MCF 10A (cell line): ENCODE measurements at regions not wholly inside any gene's neighbourhood (a gene's known extent, or its start where the extent isn't known, plus 50 kb on each side); places are given as distances from the start of the nearest gene placed in this dataset.
"Not testable (repeated sequence)": the region's sequence is repeated elsewhere in the genome, so short reads cannot be mapped to it uniquely, and the experiment has no call there.

ENCODE experiments used
- BruUV-seq: library from RNA; stranded (reverse); fragments of 400-500 nt; replicated peaks from 2 replicates; lab custom pipeline; 2021; lab: Mats Ljungman, UMichigan
- CTCF ChIA-PET: fragments of 300-600 bp; sonication (Branson Sonifier 250); formaldehyde crosslinking; extraction: SDS; loops from one replicate; lab custom pipeline; 2021; ENCODE audit warnings: antibody characterized with exemption, inconsistent platforms; lab: Yijun Ruan, JAX
- POLR2A ChIA-PET: fragments of 300-600, 350-650 bp; sonication (Branson Sonifier 250); formaldehyde crosslinking; extraction: SDS; loops from one replicate; lab custom pipeline; 2020; ENCODE audit warnings: antibody characterized with exemption, inconsistent platforms; lab: Yijun Ruan, JAX
- DNase-seq: peaks from one replicate; pipeline ENCODE4 v3.0.0-alpha.2; 2018; ENCODE audit not compliant: unreplicated experiment
- H3K27ac Mint-ChIP-seq: one replicate; pipeline ENCODE4 v1.8.0; 2022; ENCODE audit warnings: mild to moderate bottlenecking, low read depth, mixed read lengths; ENCODE audit not compliant: unreplicated experiment
- H3K27me3 Mint-ChIP-seq: one replicate; pipeline ENCODE4 v1.8.0; 2022; ENCODE audit warnings: mixed read lengths; ENCODE audit not compliant: insufficient read depth, unreplicated experiment
- H3K36me3 Mint-ChIP-seq: one replicate; pipeline ENCODE4 v1.8.0; 2022; ENCODE audit warnings: mild to moderate bottlenecking, moderate library complexity, mixed read lengths; ENCODE audit not compliant: insufficient read depth, unreplicated experiment
- H3K4me1 Mint-ChIP-seq: one replicate; pipeline ENCODE4 v1.8.0; 2022; ENCODE audit warnings: mixed read lengths; ENCODE audit not compliant: insufficient read depth, unreplicated experiment
- H3K4me3 Mint-ChIP-seq: one replicate; pipeline ENCODE4 v1.8.0; 2022; ENCODE audit warnings: mild to moderate bottlenecking, moderate library complexity, mixed read lengths; ENCODE audit not compliant: unreplicated experiment
- H3K9me3 Mint-ChIP-seq: one replicate; pipeline ENCODE4 v1.8.0; 2022; ENCODE audit warnings: mixed read lengths; ENCODE audit not compliant: unreplicated experiment
- CTCF ChIP-seq: fragments of 200-600 bp; IDR thresholded peaks from one replicate; pipeline ENCODE4 v1.8.0; 2022; ENCODE audit warnings: antibody characterized with exemption, mild to moderate bottlenecking; ENCODE audit not compliant: unreplicated experiment
- intact Hi-C: fragments of 100-400 bp; cut with micrococcal nuclease; formaldehyde crosslinking; loops from 2 replicates; pipeline ENCODE4 v1.14.1; 2022

DNA sequence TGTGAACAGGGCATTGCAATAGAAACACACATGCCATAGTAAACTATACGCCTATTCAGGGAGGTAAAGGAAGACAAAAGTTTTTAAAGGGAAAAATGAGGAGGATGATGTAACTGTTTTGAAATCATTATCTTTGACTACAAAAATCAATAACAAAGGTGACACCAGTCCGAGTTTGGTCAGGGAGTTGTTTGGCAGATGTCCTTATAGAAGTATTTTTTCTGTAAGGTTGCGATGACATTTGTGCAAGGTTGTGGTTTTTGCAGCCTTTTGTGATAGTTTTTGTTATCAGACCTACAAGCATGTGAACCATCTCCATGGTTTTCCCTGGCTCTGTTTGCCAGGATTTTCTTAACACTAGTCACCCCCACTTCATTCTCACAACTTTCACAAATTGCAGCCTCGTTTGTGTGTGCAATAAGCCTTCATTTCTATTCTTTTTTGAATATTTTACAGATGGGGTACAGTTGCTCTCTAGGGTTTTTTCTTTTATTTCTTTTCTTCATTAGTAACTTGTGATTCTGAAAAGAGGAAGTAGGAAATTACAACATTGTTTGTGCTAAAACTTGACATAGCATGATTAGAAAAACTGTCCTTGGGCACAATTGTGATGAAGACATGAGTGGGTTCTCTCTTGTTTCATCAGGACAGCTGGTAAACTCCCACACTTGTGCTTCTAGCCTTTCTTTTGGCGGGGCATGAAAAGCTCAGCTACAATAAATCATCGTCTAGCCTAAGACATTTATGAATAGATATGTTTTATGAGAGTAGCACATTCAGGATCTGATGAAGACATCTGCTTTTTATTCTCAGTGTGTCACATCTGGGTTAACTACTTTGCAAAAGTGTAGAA is 60.2 kb upstream of the PNPLA4 start:
- CTCF ChIA-PET: interaction anchor here (0.6 kb wide), 1 partner anchor 751 kb away, joined by 3 read pairs; no protein-coding TSS in a partner anchor
- no peaks in the 10 kb centered on the region for H3K27me3 Mint-ChIP-seq
- POLR2A ChIA-PET: interaction anchor here (0.6 kb wide), 1 partner anchor 847 kb away, joined by 3 read pairs; no protein-coding TSS in a partner anchor
- no peaks in the 10 kb centered on the region for H3K9me3 Mint-ChIP-seq
- BruUV-seq: no TSS peak
- H3K4me1 Mint-ChIP-seq: no peaks in the 10 kb centered on the region
- H3K27ac Mint-ChIP-seq: no peak overlapping the region
- no peaks in the 10 kb centered on the region for H3K36me3 Mint-ChIP-seq
- H3K4me3 Mint-ChIP-seq: no peak overlapping the region
- DNase-seq: no peak
- intact Hi-C loops: no loop called here
- no peak for TF ChIP-seq CTCF

DNA sequence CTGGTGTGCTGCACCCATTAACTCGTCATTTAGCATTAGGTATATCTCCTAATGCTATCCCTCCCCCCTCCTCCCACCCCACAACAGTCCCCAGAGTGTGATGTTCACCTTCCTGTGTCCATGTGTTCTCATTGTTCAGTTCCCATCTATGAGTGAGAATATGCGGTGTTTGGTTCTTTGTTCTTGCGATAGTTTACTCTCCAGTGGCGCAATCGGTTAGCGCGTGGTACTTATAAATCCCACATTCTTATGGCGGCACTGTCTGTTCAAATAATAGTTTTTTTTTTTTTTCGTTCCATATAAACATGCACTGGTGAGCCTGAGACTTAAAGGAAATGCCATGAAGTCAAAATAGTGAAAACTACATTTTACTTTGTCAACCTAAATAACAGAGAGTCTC is 59.5 kb upstream of the PNPLA4 start:
- H3K27me3 Mint-ChIP-seq, H3K4me3 Mint-ChIP-seq, H3K4me1 Mint-ChIP-seq, BruUV-seq, H3K9me3 Mint-ChIP-seq, H3K27ac Mint-ChIP-seq, DNase-seq, H3K36me3 Mint-ChIP-seq, CTCF ChIA-PET, POLR2A ChIA-PET, intact Hi-C loops: not testable (repeated sequence)

- Mint-ChIP-seq H3K36me3 (no peaks in the 10 kb centered on the region), H3K27ac (no peak overlapping the region), H3K4me1 (no peaks in the 10 kb centered on the region), H3K9me3 (no peaks in the 10 kb centered on the region), H3K4me3 (no peak overlapping the region), H3K27me3 (no peaks in the 10 kb centered on the region)
- DNase-seq: no peak
- ChIA-PET POLR2A (no interaction called here), CTCF (interaction anchor here (0.8 kb wide), 1 partner anchor 753 kb away, joined by 4 read pairs; no protein-coding TSS in a partner anchor)
- no peak for TF ChIP-seq CTCF
- no TSS peak for BruUV-seq
- intact Hi-C loops: no loop called here
Measured at GRCh38 chrX:7985568-7985967, 58.4 kb upstream of the PNPLA4 start.

DNA sequence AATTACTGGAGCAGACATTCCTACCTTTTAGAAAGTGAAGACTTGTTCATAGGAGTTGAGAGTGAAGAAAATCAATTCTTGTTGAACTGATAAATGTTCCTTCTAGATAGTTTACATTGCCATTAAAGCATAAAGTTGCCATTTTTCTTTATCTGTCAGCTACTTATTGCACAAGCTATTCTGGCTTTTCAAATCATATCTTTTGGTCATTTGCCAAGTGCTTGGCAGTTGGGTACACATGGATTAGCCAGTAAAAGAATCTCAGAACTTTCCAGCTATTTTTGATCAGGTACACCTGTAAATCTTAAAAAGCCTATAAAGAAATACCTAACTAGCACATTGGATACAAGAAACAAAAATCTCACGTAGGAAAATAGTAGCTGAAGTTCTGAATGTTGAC is 56.4 kb upstream of the PNPLA4 start:
- intact Hi-C loops: no loop called here
- no TSS peak for BruUV-seq
- H3K36me3 Mint-ChIP-seq: no peaks in the 10 kb centered on the region
- H3K27me3 Mint-ChIP-seq: no peaks in the 10 kb centered on the region
- no peak overlapping the region for H3K4me3 Mint-ChIP-seq
- no peak overlapping the region for H3K27ac Mint-ChIP-seq
- ChIA-PET CTCF (interaction anchor here (1.0 kb wide), 1 partner anchor 831 kb away, joined by 4 read pairs; no protein-coding TSS in a partner anchor), POLR2A (no interaction called here)
- H3K4me1 Mint-ChIP-seq: no peaks in the 10 kb centered on the region
- no peaks in the 10 kb centered on the region for H3K9me3 Mint-ChIP-seq
- no peak for TF ChIP-seq CTCF
- DNase-seq: no peak
